Esophagus squamous epithelium (tissue), 5 donors: ENCODE measurements at regions not wholly inside any gene's neighbourhood (a gene's known extent, or its start where the extent isn't known, plus 50 kb on each side); places are given as distances from the start of the nearest gene placed in this dataset.

ENCODE experiments used
- DNase-seq: peaks from one replicate; lab custom pipeline; 2025; lab: John Stamatoyannopoulos, UW
- H3K27ac ChIP-seq, 4 donors: fragments of 200-600 bp; sonication (generic); one replicate each; pipeline ENCODE4 v1.5.1; 2016 to 2019; ENCODE audit warnings: mild to moderate bottlenecking in 1 of 4
- H3K27me3 ChIP-seq, 4 donors: fragments of 200-600 bp; sonication (generic); 1 replicate in 3 of 4; 2 replicates in 1 of 4; pipeline versions ENCODE4 v1.5.1 to v1.6.0; 2017 to 2021; ENCODE audit warnings: antibody characterized with exemption in 1 of 4
- H3K36me3 ChIP-seq, 3 donors: fragments of 200-600 bp; sonication (generic); one replicate each; pipeline ENCODE4 v1.5.1; 2016 to 2019
- H3K4me1 ChIP-seq, 3 donors: fragments of 200-600 bp; sonication (generic); one replicate each; pipeline ENCODE4 v1.5.1; 2017 to 2019
- H3K4me3 ChIP-seq, 4 donors: fragments of 200-600 bp; sonication (generic); 1 replicate in 3 of 4; 2 replicates in 1 of 4; pipeline ENCODE4 v1.5.1; 2016 to 2019; ENCODE audit warnings: mild to moderate bottlenecking in 2 of 4, moderate library complexity in 1 of 4
- H3K9me3 ChIP-seq, 3 donors: fragments of 200-600 bp; sonication (generic); one replicate each; pipeline ENCODE4 v1.5.1; 2016 to 2019
- POLR2A ChIP-seq, 4 donors: fragments of 450-650 bp; IDR thresholded peaks; one replicate each; pipeline ENCODE4 v1.6.1; 2017; ENCODE audit warnings: antibody characterized with exemption in 4 of 4, mild to moderate bottlenecking in 4 of 4, moderate library complexity in 3 of 4
- WGBS, 2 donors: methylation state at CpG; one replicate each; pipeline ENCODE4 v1.1.5; 2018; 5-methylcytosine and 5-hydroxymethylcytosine counted together
- intact Hi-C: fragments of 100-400 bp; cut with DNase I; formaldehyde crosslinking; loops from one replicate; pipeline ENCODE4 v1.15.0; 2022
- TF ChIP-seq, protein P1 (sequence below), 6 experiments: fragments of 450-650 bp in 4 of 6; fragments of 200-600 bp in 2 of 6; sonication (generic) in 2 of 6; IDR thresholded peaks; one replicate each; pipeline ENCODE4 v1.5.1; 2016 to 2019; ENCODE audit warnings: antibody characterized with exemption in 6 of 6, mild to moderate bottlenecking in 4 of 6, moderate library complexity in 4 of 6
- donor health status: DM: yes; HTN: yes; CAD: no.

DNA sequence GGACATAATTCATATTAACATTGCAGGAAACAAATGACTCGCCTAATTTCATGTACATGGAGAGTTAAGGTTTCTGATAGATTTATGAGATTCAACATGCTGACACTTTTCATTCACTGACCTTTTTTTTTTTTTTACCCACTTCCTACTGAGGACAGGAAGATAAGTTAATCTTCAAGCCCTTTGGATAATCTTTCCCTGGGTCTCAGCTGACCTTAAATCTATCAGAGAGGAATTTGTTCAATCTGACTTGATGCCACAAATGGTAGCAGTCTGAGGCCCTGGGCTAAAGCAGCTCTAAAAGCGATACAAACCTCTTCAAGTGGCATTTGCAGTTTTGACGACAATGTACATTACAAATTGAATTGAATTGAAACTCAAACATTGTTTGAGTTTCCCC lies 493.3 kb upstream of the SORCS1 start:
- WGBS, 2 donors: 67 to 76% methylated on average over 3 of the region's 3 CpGs
- Histone ChIP-seq H3K4me3 (no peak overlapping the region), H3K36me3 (no peaks in the 10 kb centered on the region), H3K27ac (no peak overlapping the region), H3K4me1 (no peaks in the 10 kb centered on the region), H3K9me3 (no peaks in the 10 kb centered on the region), H3K27me3 (no peaks in the 10 kb centered on the region)
- DNase-seq: no peak
- no peak for TF ChIP-seq POLR2A (IDR thresholded peaks at IDR 0.05)
- TF ChIP-seq, protein P1, sequence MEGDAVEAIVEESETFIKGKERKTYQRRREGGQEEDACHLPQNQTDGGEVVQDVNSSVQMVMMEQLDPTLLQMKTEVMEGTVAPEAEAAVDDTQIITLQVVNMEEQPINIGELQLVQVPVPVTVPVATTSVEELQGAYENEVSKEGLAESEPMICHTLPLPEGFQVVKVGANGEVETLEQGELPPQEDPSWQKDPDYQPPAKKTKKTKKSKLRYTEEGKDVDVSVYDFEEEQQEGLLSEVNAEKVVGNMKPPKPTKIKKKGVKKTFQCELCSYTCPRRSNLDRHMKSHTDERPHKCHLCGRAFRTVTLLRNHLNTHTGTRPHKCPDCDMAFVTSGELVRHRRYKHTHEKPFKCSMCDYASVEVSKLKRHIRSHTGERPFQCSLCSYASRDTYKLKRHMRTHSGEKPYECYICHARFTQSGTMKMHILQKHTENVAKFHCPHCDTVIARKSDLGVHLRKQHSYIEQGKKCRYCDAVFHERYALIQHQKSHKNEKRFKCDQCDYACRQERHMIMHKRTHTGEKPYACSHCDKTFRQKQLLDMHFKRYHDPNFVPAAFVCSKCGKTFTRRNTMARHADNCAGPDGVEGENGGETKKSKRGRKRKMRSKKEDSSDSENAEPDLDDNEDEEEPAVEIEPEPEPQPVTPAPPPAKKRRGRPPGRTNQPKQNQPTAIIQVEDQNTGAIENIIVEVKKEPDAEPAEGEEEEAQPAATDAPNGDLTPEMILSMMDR (IDR thresholded peaks at IDR 0.05): no peak
- intact Hi-C loops: no loop called here

DNA sequence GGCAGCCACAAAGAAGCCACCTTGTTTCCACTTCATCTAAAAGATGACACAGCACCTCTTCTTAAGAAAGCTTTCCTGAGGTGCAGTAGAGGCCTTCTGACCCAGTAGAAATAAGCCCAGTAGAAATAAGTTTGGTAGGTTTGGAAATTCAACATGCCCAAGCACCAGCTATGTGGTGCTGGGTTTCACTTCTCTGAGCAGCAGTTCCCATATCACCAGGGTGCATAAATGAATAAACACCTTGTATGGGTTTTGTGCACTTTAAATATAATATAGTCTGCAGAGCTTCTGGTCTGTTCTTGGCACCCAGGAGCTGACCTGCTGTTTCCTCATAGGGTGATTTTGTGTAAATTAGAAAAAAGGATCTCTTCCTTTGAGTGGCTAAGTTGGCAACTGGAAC lies 492.4 kb upstream of the SORCS1 start:
- intact Hi-C loops: no loop called here
- no peaks in the 10 kb centered on the region for H3K4me1 ChIP-seq
- no peak overlapping the region for H3K4me3 ChIP-seq
- H3K27me3 ChIP-seq: no peaks in the 10 kb centered on the region
- H3K27ac ChIP-seq: no peak overlapping the region
- H3K36me3 ChIP-seq: no peaks in the 10 kb centered on the region
- no peaks in the 10 kb centered on the region for H3K9me3 ChIP-seq
- TF ChIP-seq, protein P1 (IDR thresholded peaks at IDR 0.05): no peak
- TF ChIP-seq POLR2A (IDR thresholded peaks at IDR 0.05): no peak
- DNase-seq: no peak

DNA sequence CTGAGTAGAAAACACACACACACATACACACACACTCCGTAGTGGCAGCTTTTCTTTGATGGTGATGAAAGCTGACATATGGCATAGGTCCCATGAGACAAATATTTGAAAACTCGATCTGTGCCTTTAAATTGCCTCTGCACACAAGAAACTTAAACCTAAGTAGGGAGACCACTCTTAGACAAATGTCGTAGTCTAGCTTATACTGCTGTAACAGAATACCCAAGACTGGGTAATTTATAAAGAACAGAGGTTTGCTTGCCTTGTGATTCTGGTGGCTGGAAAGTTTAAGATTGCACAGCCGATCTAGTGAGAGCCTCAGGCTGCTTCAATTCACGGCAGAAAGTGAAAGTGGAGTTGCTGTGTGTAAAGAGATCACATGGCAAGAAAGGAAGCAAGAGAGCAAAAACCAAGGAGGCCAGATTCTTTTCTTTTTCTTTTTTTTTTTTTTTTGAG lies 489.4 kb upstream of the SORCS1 start:
- Histone ChIP-seq H3K36me3 (no peaks in the 10 kb centered on the region), H3K9me3 (no peaks in the 10 kb centered on the region), H3K4me1 (no peaks in the 10 kb centered on the region), H3K4me3 (peak overlapping the region in 3 of 4 donors; percentile 15 to 59 (median 27)), H3K27me3 (no peaks in the 10 kb centered on the region), H3K27ac (peak overlapping the region in 1 of 4 donors; percentile 9)
- intact Hi-C loops: no loop called here
- no peak for TF ChIP-seq POLR2A (IDR thresholded peaks at IDR 0.05)
- TF ChIP-seq, protein P1 (IDR thresholded peaks at IDR 0.05): no peak
- 5 to 15% methylated on average over 5 of the region's 5 CpGs for WGBS, 2 donors
- no peak for DNase-seq

DNA sequence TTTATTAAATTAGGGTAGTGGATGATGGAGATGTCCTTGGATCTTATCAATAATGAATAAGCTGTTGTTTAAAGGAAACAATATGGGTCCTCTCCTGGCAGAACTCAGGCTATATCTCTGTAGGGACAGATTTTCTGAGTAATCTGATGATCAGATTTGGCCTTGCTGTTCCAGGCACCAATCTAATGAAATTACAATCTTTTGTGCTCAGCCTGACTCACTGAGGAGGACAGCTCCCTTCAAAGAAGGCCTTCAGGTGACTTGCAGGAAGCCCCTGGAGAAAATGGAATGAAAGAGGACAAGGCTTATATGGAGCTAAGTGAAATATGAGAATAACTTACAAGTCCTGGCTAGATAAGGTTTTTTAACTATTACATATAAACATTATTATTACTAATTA lies 486.4 kb upstream of the SORCS1 start:
- H3K27ac ChIP-seq: no peak overlapping the region
- H3K4me1 ChIP-seq: no peaks in the 10 kb centered on the region
- TF ChIP-seq, protein P1 (IDR thresholded peaks at IDR 0.05): no peak
- TF ChIP-seq POLR2A (IDR thresholded peaks at IDR 0.05): no peak
- no peak overlapping the region for H3K4me3 ChIP-seq
- intact Hi-C loops: no loop called here
- H3K27me3 ChIP-seq: no peaks in the 10 kb centered on the region
- no peak for DNase-seq
- H3K9me3 ChIP-seq: no peaks in the 10 kb centered on the region
- H3K36me3 ChIP-seq: no peaks in the 10 kb centered on the region

DNA sequence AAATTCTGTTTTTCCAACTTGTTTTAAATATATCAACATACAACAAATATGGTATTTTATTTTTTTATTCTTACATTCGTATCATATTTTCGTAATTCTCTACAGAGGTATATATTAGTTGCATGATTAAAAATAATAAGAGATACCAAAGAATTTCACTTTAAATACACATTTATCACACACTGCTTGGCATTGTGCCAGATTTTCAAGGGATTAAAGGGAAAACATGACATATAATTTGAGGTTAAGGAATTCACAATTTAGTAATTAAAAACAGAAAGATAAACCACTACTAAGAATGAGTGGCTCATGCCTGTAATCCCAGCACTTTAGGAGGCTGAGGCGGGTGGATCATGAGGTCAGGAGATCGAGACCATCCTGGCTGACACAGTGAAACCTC lies 484.7 kb upstream of the SORCS1 start:
- H3K36me3 ChIP-seq: no peaks in the 10 kb centered on the region
- intact Hi-C loops: no loop called here

More for the DNA sequence above, 484.7 kb upstream of the SORCS1 start:
- no peak for DNase-seq
- TF ChIP-seq, protein P1 (IDR thresholded peaks at IDR 0.05): no peak
- no peak for TF ChIP-seq POLR2A (IDR thresholded peaks at IDR 0.05)
- Histone ChIP-seq H3K27ac (no peak overlapping the region), H3K9me3 (no peaks in the 10 kb centered on the region), H3K4me3 (no peak overlapping the region), H3K4me1 (no peaks in the 10 kb centered on the region), H3K27me3 (no peaks in the 10 kb centered on the region)
- 82 to 84% methylated on average over 4 of the region's 4 CpGs for WGBS, 2 donors
